ENCODE measurements at regions not wholly inside any gene's neighbourhood (a gene's known extent, or its start where the extent isn't known, plus 50 kb on each side); places are given as distances from the start of the nearest gene placed in this dataset.
A peak's percentile ranks its signal among the peaks of the same experiment; 100 is the strongest.

GRCh38 chr3:40908612-40909011 lies 290.7 kb upstream of the CTNNB1 start:
- DNase-seq = no peak
- Histone ChIP-seq H3K27ac (ENCODE audit: low read depth, low read length) (no peak overlapping the region), H3K4me3 (ENCODE audit: low read length) (no peak overlapping the region), H3K4me1 (ENCODE audit: insufficient read depth, low read length) (no peaks in the 10 kb centered on the region), H3K36me3 (ENCODE audit: insufficient read depth, low read length) (no peaks in the 10 kb centered on the region), H3K9me3 (ENCODE audit: low read length) (no peaks in the 10 kb centered on the region), H3K27me3 (ENCODE audit: insufficient read depth, low read length, poor library complexity, severe bottlenecking) (no peaks in the 10 kb centered on the region)
- Mint-ChIP-seq H3K36me3 (no peaks in the 10 kb centered on the region), H3K4me3 (no peak overlapping the region), H3K27me3 (peaks cover 3 to 12% of the 10 kb centered on the region in 2 donors), H3K27ac (no peak overlapping the region), H3K4me1 (no peaks in the 10 kb centered on the region), H3K9me3 (peaks cover 0 to 3% (median 0%) of the 10 kb centered on the region in 5 donors)
- ChIA-PET CTCF (no interaction called here), POLR2A (no interaction called here)

- POLR2A ChIA-PET = no interaction called here
- Mint-ChIP-seq H3K4me1 (no peaks in the 10 kb centered on the region), H3K27me3 (peaks cover 3 to 12% of the 10 kb centered on the region in 2 donors), H3K4me3 (no peak overlapping the region), H3K27ac (no peak overlapping the region), H3K9me3 (peaks cover 0 to 3% (median 0%) of the 10 kb centered on the region in 5 donors), H3K36me3 (no peaks in the 10 kb centered on the region)
- no peak for DNase-seq
- Histone ChIP-seq H3K9me3 (ENCODE audit: low read length) (no peaks in the 10 kb centered on the region), H3K36me3 (ENCODE audit: insufficient read depth, low read length) (no peaks in the 10 kb centered on the region), H3K27me3 (ENCODE audit: insufficient read depth, low read length, poor library complexity, severe bottlenecking) (no peaks in the 10 kb centered on the region), H3K4me1 (ENCODE audit: insufficient read depth, low read length) (no peaks in the 10 kb centered on the region), H3K4me3 (ENCODE audit: low read length) (no peak overlapping the region), H3K27ac (ENCODE audit: low read depth, low read length) (no peak overlapping the region)
- CTCF ChIA-PET = no interaction called here
These were observed 288.0 kb upstream of the CTNNB1 start for GRCh38 chr3:40911264-40911663.

GRCh38 chr3:40911928-40912327 lies 287.4 kb upstream of the CTNNB1 start:
- CTCF ChIA-PET = no interaction called here
- no peaks in the 10 kb centered on the region for H3K9me3 ChIP-seq (ENCODE audit: low read length)
- no peaks in the 10 kb centered on the region for H3K36me3 Mint-ChIP-seq
- peaks cover 3 to 12% of the 10 kb centered on the region in 2 donors for H3K27me3 Mint-ChIP-seq
- no peak overlapping the region for H3K27ac ChIP-seq (ENCODE audit: low read depth, low read length)
- H3K27ac Mint-ChIP-seq = no peak overlapping the region
- H3K4me3 Mint-ChIP-seq = no peak overlapping the region
- no peaks in the 10 kb centered on the region for H3K36me3 ChIP-seq (ENCODE audit: insufficient read depth, low read length)
- no peak overlapping the region for H3K4me3 ChIP-seq (ENCODE audit: low read length)
- POLR2A ChIA-PET = no interaction called here
- DNase-seq = no peak
- peaks cover 0 to 3% (median 0%) of the 10 kb centered on the region in 5 donors for H3K9me3 Mint-ChIP-seq
- H3K4me1 ChIP-seq (ENCODE audit: insufficient read depth, low read length) = no peaks in the 10 kb centered on the region
- no peaks in the 10 kb centered on the region for H3K4me1 Mint-ChIP-seq
- H3K27me3 ChIP-seq (ENCODE audit: insufficient read depth, low read length, poor library complexity, severe bottlenecking) = no peaks in the 10 kb centered on the region

- Histone ChIP-seq H3K27me3 (ENCODE audit: insufficient read depth, low read length, poor library complexity, severe bottlenecking) (no peaks in the 10 kb centered on the region), H3K4me1 (ENCODE audit: insufficient read depth, low read length) (no peaks in the 10 kb centered on the region), H3K36me3 (ENCODE audit: insufficient read depth, low read length) (no peaks in the 10 kb centered on the region), H3K27ac (ENCODE audit: low read depth, low read length) (no peak overlapping the region), H3K9me3 (ENCODE audit: low read length) (no peaks in the 10 kb centered on the region), H3K4me3 (ENCODE audit: low read length) (no peak overlapping the region)
- H3K27me3 Mint-ChIP-seq = peaks cover 3 to 12% of the 10 kb centered on the region in 2 donors
- ChIA-PET CTCF (no interaction called here), POLR2A (no interaction called here)
- H3K4me1 Mint-ChIP-seq = no peaks in the 10 kb centered on the region
- no peak for DNase-seq
- peaks cover 0 to 3% (median 0%) of the 10 kb centered on the region in 5 donors for H3K9me3 Mint-ChIP-seq
- no peak overlapping the region for H3K27ac Mint-ChIP-seq
- H3K4me3 Mint-ChIP-seq = no peak overlapping the region
- H3K36me3 Mint-ChIP-seq = no peaks in the 10 kb centered on the region
These were observed 286.8 kb upstream of the CTNNB1 start for GRCh38 chr3:40912461-40912860.

GRCh38 chr3:40913192-40913591 lies 286.1 kb upstream of the CTNNB1 start:
- Mint-ChIP-seq H3K27ac (no peak overlapping the region), H3K27me3 (peaks cover 3 to 12% of the 10 kb centered on the region in 2 donors), H3K4me1 (no peaks in the 10 kb centered on the region), H3K4me3 (no peak overlapping the region), H3K9me3 (peaks cover 0 to 3% (median 0%) of the 10 kb centered on the region in 5 donors), H3K36me3 (no peaks in the 10 kb centered on the region)
- Histone ChIP-seq H3K27ac (ENCODE audit: low read depth, low read length) (no peak overlapping the region), H3K27me3 (ENCODE audit: insufficient read depth, low read length, poor library complexity, severe bottlenecking) (no peaks in the 10 kb centered on the region), H3K4me1 (ENCODE audit: insufficient read depth, low read length) (no peaks in the 10 kb centered on the region), H3K4me3 (ENCODE audit: low read length) (no peak overlapping the region), H3K36me3 (ENCODE audit: insufficient read depth, low read length) (no peaks in the 10 kb centered on the region), H3K9me3 (ENCODE audit: low read length) (no peaks in the 10 kb centered on the region)
- ChIA-PET CTCF (no interaction called here), POLR2A (no interaction called here)
- DNase-seq = no peak

GRCh38 chr3:40913641-40914040 lies 285.7 kb upstream of the CTNNB1 start:
- POLR2A ChIA-PET = no interaction called here
- H3K4me3 ChIP-seq (ENCODE audit: low read length) = no peak overlapping the region

GRCh38 chr3:40914475-40914874 lies 284.8 kb upstream of the CTNNB1 start:
- DNase-seq = no peak
- Histone ChIP-seq H3K36me3 (ENCODE audit: insufficient read depth, low read length) (no peaks in the 10 kb centered on the region), H3K27ac (ENCODE audit: low read depth, low read length) (no peak overlapping the region), H3K9me3 (ENCODE audit: low read length) (no peaks in the 10 kb centered on the region), H3K27me3 (ENCODE audit: insufficient read depth, low read length, poor library complexity, severe bottlenecking) (no peaks in the 10 kb centered on the region), H3K4me1 (ENCODE audit: insufficient read depth, low read length) (no peaks in the 10 kb centered on the region), H3K4me3 (ENCODE audit: low read length) (no peak overlapping the region)
- no peaks in the 10 kb centered on the region for H3K4me1 Mint-ChIP-seq
- CTCF ChIA-PET = no interaction called here
- peaks cover 0 to 12% of the 10 kb centered on the region in 2 donors for H3K27me3 Mint-ChIP-seq
- no peak overlapping the region for H3K27ac Mint-ChIP-seq
- no peak overlapping the region for H3K4me3 Mint-ChIP-seq
- POLR2A ChIA-PET = no interaction called here
- H3K36me3 Mint-ChIP-seq = no peaks in the 10 kb centered on the region
- H3K9me3 Mint-ChIP-seq = no peaks in the 10 kb centered on the region

More at GRCh38 chr3:40913641-40914040, 285.7 kb upstream of the CTNNB1 start:
- no peak overlapping the region for H3K27ac ChIP-seq (ENCODE audit: low read depth, low read length)
- H3K4me1 ChIP-seq (ENCODE audit: insufficient read depth, low read length) = no peaks in the 10 kb centered on the region
- H3K27ac Mint-ChIP-seq = no peak overlapping the region
- H3K27me3 Mint-ChIP-seq = peaks cover 3 to 12% of the 10 kb centered on the region in 2 donors
- CTCF ChIA-PET = no interaction called here
- no peaks in the 10 kb centered on the region for H3K36me3 Mint-ChIP-seq
- no peaks in the 10 kb centered on the region for H3K9me3 ChIP-seq (ENCODE audit: low read length)
- H3K4me3 Mint-ChIP-seq = no peak overlapping the region
- no peak for DNase-seq
- H3K27me3 ChIP-seq (ENCODE audit: insufficient read depth, low read length, poor library complexity, severe bottlenecking) = no peaks in the 10 kb centered on the region
- H3K9me3 Mint-ChIP-seq = peaks cover 0 to 3% (median 0%) of the 10 kb centered on the region in 5 donors
- no peaks in the 10 kb centered on the region for H3K4me1 Mint-ChIP-seq
- H3K36me3 ChIP-seq (ENCODE audit: insufficient read depth, low read length) = no peaks in the 10 kb centered on the region

GRCh38 chr3:40915346-40915865 lies 283.9 kb upstream of the CTNNB1 start:
- Mint-ChIP-seq H3K27ac (peak overlapping the region in 1 of 8 donors; percentile 1), H3K9me3 (no peaks in the 10 kb centered on the region), H3K27me3 (peaks cover 0 to 12% of the 10 kb centered on the region in 2 donors), H3K4me1 (no peaks in the 10 kb centered on the region), H3K36me3 (no peaks in the 10 kb centered on the region), H3K4me3 (no peak overlapping the region)
- CTCF ChIA-PET = no interaction called here
- H3K27me3 ChIP-seq (ENCODE audit: insufficient read depth, low read length, poor library complexity, severe bottlenecking) = no peaks in the 10 kb centered on the region
- POLR2A ChIA-PET = no interaction called here
- no peak for DNase-seq
- H3K4me1 ChIP-seq (ENCODE audit: insufficient read depth, low read length) = no peaks in the 10 kb centered on the region
- no peaks in the 10 kb centered on the region for H3K36me3 ChIP-seq (ENCODE audit: insufficient read depth, low read length)
- no peak overlapping the region for H3K27ac ChIP-seq (ENCODE audit: low read depth, low read length)
- H3K4me3 ChIP-seq (ENCODE audit: low read length) = no peak overlapping the region
- H3K9me3 ChIP-seq (ENCODE audit: low read length) = no peaks in the 10 kb centered on the region

GRCh38 chr3:40920041-40920440 lies 279.3 kb upstream of the CTNNB1 start:
- Mint-ChIP-seq H3K27ac (peak overlapping the region in 1 of 8 donors; percentile 40), H3K36me3 (no peaks in the 10 kb centered on the region), H3K4me3 (no peak overlapping the region), H3K9me3 (peaks cover 0 to 3% (median 0%) of the 10 kb centered on the region in 5 donors), H3K27me3 (peaks cover under 1 to 6% of the 10 kb centered on the region in 2 donors), H3K4me1 (no peaks in the 10 kb centered on the region)
- ChIA-PET POLR2A (no interaction called here), CTCF (interaction anchor here (1.5 kb wide), 1 partner anchor 18 kb away, joined by 3 read pairs; no protein-coding TSS in a partner anchor)
- Histone ChIP-seq H3K27me3 (ENCODE audit: insufficient read depth, low read length, poor library complexity, severe bottlenecking) (no peaks in the 10 kb centered on the region), H3K4me3 (ENCODE audit: low read length) (no peak overlapping the region), H3K27ac (ENCODE audit: low read depth, low read length) (no peak overlapping the region), H3K36me3 (ENCODE audit: insufficient read depth, low read length) (no peaks in the 10 kb centered on the region), H3K9me3 (ENCODE audit: low read length) (no peaks in the 10 kb centered on the region), H3K4me1 (ENCODE audit: insufficient read depth, low read length) (no peaks in the 10 kb centered on the region)
- DNase-seq = no peak
